Upper lobe of left lung (tissue), 4 donors: ENCODE measurements at regions not wholly inside any gene's neighbourhood (a gene's known extent, or its start where the extent isn't known, plus 50 kb on each side); places are given as distances from the start of the nearest gene placed in this dataset.

Experiments
- CTCF ChIP-seq, 6 experiments: fragments of 450-650 bp in 4 of 6; fragments of 200-600 bp in 2 of 6; sonication (generic) in 2 of 6; IDR thresholded peaks; one replicate each; pipeline ENCODE4 v1.5.1; 2016 to 2019; ENCODE audit warnings: antibody characterized with exemption in 6 of 6
- POLR2A ChIP-seq, 4 donors: fragments of 450-650 bp; IDR thresholded peaks; one replicate each; pipeline ENCODE4 v1.5.1; 2016 to 2017; ENCODE audit warnings: antibody characterized with exemption in 4 of 4, mild to moderate bottlenecking in 2 of 4

GRCh38 chr7:34421526-34421925, 236.5 kb upstream of the NPSR1 start:
- TF ChIP-seq CTCF (IDR thresholded peaks at IDR 0.05) = no peak
- TF ChIP-seq POLR2A (IDR thresholded peaks at IDR 0.05) = no peak
